GM18502 (cell line): ENCODE measurements at regions not wholly inside any gene's neighbourhood (a gene's known extent, or its start where the extent isn't known, plus 50 kb on each side); places are given as distances from the start of the nearest gene placed in this dataset.

Source experiments
- ATAC-seq: cut with Tn5 transposase; IDR thresholded peaks from one replicate; pipeline ENCODE4 v1.9.1; 2021; ENCODE audit warnings: mild to moderate bottlenecking; ENCODE audit not compliant: unreplicated experiment, poor library complexity

GRCh38 chr3:154062513-154062912, 58.7 kb upstream of the ARHGEF26 start:
- ATAC-seq: no peak

DNA sequence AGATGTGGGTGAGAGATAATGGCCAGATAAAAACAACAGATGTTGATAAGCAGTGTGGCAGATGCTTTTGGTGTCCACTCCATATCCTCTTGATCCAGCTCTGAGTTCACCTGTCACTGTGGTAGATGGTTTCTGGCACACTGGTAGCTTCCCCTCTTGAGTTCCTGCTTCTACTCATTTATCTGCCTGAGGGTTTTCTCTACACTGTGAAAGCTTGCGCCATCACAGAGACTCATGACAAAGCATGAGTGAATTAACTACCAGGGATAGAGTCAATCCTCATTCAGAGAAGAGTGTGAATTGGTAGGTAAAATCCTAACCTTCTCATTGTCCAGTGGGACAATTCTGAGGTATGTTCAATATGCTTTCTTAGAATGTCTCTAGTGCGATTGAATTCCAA, 50.0 kb upstream of the ARHGEF26 start:
- no peak for ATAC-seq
